Embryonic facial prominence (tissue), 1 donor: ENCODE measurements at regions not wholly inside any gene's neighbourhood (a gene's known extent, or its start where the extent isn't known, plus 50 kb on each side); places are given as distances from the start of the nearest gene placed in this dataset.

Experiments
- DNase-seq: peaks from one replicate; pipeline ENCODE4 v3.0.0-alpha.2; 2016; ENCODE audit errors: extremely low spot score

- no peak for DNase-seq
These were observed 154.3 kb upstream of the C14orf180 start for GRCh38 chr14:104425171-104425681.

GRCh38 chr14:104425763-104426646 is 153.6 kb upstream of the C14orf180 start:
- no peak for DNase-seq

GRCh38 chr14:104427131-104427851 is 152.3 kb upstream of the C14orf180 start:
- no peak for DNase-seq

GRCh38 chr14:104428333-104428851 is 151.2 kb upstream of the C14orf180 start:
- no peak for DNase-seq

- DNase-seq: no peak
These were observed 150.7 kb upstream of the C14orf180 start for GRCh38 chr14:104428860-104429259.

GRCh38 chr14:104429291-104429861 is 150.2 kb upstream of the C14orf180 start:
- no peak for DNase-seq

- DNase-seq: no peak
These were observed 148.1 kb upstream of the C14orf180 start for GRCh38 chr14:104431351-104431928.

GRCh38 chr14:104431929-104432541 is 147.5 kb upstream of the C14orf180 start:
- DNase-seq: no peak

GRCh38 chr14:104432611-104433231 is 146.8 kb upstream of the C14orf180 start:
- DNase-seq: no peak

GRCh38 chr14:104433401-104434213 is 146.0 kb upstream of the C14orf180 start:
- no peak for DNase-seq

GRCh38 chr14:104434214-104435076 is 145.1 kb upstream of the C14orf180 start:
- DNase-seq: no peak

GRCh38 chr14:104435147-104436046 is 144.2 kb upstream of the C14orf180 start:
- no peak for DNase-seq

GRCh38 chr14:104436047-104436591 is 143.4 kb upstream of the C14orf180 start:
- DNase-seq: no peak

- no peak for DNase-seq
These were observed 142.5 kb upstream of the C14orf180 start for GRCh38 chr14:104436741-104437701.

GRCh38 chr14:104437703-104438102 is 141.9 kb upstream of the C14orf180 start:
- no peak for DNase-seq

- DNase-seq: no peak
These were observed 141.2 kb upstream of the C14orf180 start for GRCh38 chr14:104438166-104438887.
